ENCODE measurements at regions not wholly inside any gene's neighbourhood (a gene's known extent, or its start where the extent isn't known, plus 50 kb on each side); places are given as distances from the start of the nearest gene placed in this dataset.

DNA sequence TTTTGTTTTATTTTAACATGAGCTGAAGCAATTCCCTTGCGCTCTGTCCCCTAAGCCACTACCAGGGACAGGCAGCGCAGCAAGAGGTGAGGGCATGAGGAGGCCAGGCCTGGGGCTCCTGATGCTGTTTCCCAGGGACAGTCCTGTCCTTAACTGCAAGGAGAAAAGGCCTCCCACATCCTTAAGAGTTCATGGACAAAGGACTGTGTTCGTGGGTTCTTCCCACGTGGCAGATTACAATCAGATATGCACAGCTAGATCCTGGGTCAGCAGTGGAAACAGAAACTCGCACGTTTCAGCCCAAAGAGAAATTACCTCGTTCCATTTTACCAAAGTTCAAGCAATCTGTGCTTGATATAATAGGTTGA lies 85.8 kb downstream of the MIS18A start:
- TF ChIP-seq EZH2 (IDR thresholded peaks at IDR 0.05; ENCODE audit: insufficient read depth, poor library complexity, severe bottlenecking) (no peak), EZH2phosphoT487 (IDR thresholded peaks at IDR 0.05; ENCODE audit: insufficient read depth, low read depth) (no peak)
